GM12878 (cell line): ENCODE measurements at regions not wholly inside any gene's neighbourhood (a gene's known extent, or its start where the extent isn't known, plus 50 kb on each side); places are given as distances from the start of the nearest gene placed in this dataset.

Experiments used
- RBBP5 ChIP-seq: fragments of 200-600 bp; sonication (generic); conservative IDR thresholded peaks from 2 replicates; pipeline ENCODE4 v1.6.1; 2016
- RUNX3 ChIP-seq: IDR thresholded peaks from 2 replicates; pipeline ENCODE4 v1.6.1; 2012; ENCODE audit warnings: low read length, inconsistent platforms
- YBX1 ChIP-seq: fragments of 450-650 bp; IDR thresholded peaks from 2 replicates; pipeline ENCODE4 v1.6.1; 2016; ENCODE audit warnings: antibody characterized with exemption
- ZZZ3 ChIP-seq: IDR thresholded peaks from 2 replicates; pipeline ENCODE4 v1.6.1; 2011; ENCODE audit warnings: low read depth; ENCODE audit not compliant: control insufficient read depth, insufficient read length
- TF ChIP-seq, protein P1 (sequence below): fragments of 450-650 bp; formaldehyde crosslinking; IDR thresholded peaks from 2 replicates; pipeline ENCODE4 v1.5.0; 2022; ENCODE audit warnings: mild to moderate bottlenecking, missing genetic modification characterization
- TF ChIP-seq, protein P2 (sequence below): fragments of 450-650 bp; IDR thresholded peaks from 2 replicates; pipeline ENCODE4 v1.6.1; 2016; ENCODE audit warnings: mild to moderate bottlenecking
- TF ChIP-seq, protein P3 (sequence below): IDR thresholded peaks from 2 replicates; pipeline ENCODE4 v1.6.1; 2011; ENCODE audit warnings: borderline replicate concordance, low read depth, mild to moderate bottlenecking, moderate library complexity, low read length; ENCODE audit not compliant: insufficient read depth, poor library complexity, severe bottlenecking
- TF ChIP-seq, protein P4 (sequence below): fragments of 450-650 bp; IDR thresholded peaks from 2 replicates; pipeline ENCODE4 v1.6.1; 2017; ENCODE audit warnings: borderline replicate concordance

DNA sequence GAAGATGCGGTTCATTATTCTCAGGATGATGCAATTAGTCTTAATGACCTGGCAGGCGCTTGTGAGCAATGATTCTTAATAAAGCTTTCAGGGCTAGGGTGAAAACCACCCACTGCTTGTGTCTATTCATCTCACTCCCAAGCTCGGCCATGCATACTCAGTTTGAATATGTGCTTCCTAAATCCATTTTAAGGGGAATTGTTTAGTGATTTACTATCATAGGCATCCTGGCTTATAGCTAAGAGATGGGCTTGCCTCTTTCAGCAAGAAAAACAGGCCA, 141.1 kb upstream of the SLC24A3 start (continued):
- TF ChIP-seq, protein P1, sequence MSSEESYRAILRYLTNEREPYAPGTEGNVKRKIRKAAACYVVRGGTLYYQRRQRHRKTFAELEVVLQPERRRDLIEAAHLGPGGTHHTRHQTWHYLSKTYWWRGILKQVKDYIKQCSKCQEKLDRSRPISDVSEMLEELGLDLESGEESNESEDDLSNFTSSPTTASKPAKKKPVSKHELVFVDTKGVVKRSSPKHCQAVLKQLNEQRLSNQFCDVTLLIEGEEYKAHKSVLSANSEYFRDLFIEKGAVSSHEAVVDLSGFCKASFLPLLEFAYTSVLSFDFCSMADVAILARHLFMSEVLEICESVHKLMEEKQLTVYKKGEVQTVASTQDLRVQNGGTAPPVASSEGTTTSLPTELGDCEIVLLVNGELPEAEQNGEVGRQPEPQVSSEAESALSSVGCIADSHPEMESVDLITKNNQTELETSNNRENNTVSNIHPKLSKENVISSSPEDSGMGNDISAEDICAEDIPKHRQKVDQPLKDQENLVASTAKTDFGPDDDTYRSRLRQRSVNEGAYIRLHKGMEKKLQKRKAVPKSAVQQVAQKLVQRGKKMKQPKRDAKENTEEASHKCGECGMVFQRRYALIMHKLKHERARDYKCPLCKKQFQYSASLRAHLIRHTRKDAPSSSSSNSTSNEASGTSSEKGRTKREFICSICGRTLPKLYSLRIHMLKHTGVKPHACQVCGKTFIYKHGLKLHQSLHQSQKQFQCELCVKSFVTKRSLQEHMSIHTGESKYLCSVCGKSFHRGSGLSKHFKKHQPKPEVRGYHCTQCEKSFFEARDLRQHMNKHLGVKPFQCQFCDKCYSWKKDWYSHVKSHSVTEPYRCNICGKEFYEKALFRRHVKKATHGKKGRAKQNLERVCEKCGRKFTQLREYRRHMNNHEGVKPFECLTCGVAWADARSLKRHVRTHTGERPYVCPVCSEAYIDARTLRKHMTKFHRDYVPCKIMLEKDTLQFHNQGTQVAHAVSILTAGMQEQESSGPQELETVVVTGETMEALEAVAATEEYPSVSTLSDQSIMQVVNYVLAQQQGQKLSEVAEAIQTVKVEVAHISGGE, result no peak
- TF ChIP-seq, protein P2, sequence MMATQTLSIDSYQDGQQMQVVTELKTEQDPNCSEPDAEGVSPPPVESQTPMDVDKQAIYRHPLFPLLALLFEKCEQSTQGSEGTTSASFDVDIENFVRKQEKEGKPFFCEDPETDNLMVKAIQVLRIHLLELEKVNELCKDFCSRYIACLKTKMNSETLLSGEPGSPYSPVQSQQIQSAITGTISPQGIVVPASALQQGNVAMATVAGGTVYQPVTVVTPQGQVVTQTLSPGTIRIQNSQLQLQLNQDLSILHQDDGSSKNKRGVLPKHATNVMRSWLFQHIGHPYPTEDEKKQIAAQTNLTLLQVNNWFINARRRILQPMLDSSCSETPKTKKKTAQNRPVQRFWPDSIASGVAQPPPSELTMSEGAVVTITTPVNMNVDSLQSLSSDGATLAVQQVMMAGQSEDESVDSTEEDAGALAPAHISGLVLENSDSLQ, result peak; percentile 59
- TF ChIP-seq RBBP5 (no peak), YBX1 (no peak), ZZZ3 (no peak), RUNX3 (peak; percentile 97)
- TF ChIP-seq, protein P3, sequence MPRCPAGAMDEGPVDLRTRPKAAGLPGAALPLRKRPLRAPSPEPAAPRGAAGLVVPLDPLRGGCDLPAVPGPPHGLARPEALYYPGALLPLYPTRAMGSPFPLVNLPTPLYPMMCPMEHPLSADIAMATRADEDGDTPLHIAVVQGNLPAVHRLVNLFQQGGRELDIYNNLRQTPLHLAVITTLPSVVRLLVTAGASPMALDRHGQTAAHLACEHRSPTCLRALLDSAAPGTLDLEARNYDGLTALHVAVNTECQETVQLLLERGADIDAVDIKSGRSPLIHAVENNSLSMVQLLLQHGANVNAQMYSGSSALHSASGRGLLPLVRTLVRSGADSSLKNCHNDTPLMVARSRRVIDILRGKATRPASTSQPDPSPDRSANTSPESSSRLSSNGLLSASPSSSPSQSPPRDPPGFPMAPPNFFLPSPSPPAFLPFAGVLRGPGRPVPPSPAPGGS, result peak; percentile 65
- TF ChIP-seq, protein P4, sequence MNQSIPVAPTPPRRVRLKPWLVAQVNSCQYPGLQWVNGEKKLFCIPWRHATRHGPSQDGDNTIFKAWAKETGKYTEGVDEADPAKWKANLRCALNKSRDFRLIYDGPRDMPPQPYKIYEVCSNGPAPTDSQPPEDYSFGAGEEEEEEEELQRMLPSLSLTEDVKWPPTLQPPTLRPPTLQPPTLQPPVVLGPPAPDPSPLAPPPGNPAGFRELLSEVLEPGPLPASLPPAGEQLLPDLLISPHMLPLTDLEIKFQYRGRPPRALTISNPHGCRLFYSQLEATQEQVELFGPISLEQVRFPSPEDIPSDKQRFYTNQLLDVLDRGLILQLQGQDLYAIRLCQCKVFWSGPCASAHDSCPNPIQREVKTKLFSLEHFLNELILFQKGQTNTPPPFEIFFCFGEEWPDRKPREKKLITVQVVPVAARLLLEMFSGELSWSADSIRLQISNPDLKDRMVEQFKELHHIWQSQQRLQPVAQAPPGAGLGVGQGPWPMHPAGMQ, result no peak
